ENCODE measurements at regions not wholly inside any gene's neighbourhood (a gene's known extent, or its start where the extent isn't known, plus 50 kb on each side); places are given as distances from the start of the nearest gene placed in this dataset.

- no peak for TF ChIP-seq CTCF (IDR thresholded peaks at IDR 0.05)
- no peak for TF ChIP-seq POLR2AphosphoS5 (IDR thresholded peaks at IDR 0.05; ENCODE audit: insufficient read depth in 1 of 2, low read depth in 1 of 2)
Measured at GRCh38 chr2:228763379-228763981, 507.6 kb downstream of the PID1 start.

Data from vagina (tissue), 2 donors.